ENCODE measurements at regions not wholly inside any gene's neighbourhood (a gene's known extent, or its start where the extent isn't known, plus 50 kb on each side); places are given as distances from the start of the nearest gene placed in this dataset.

DNA sequence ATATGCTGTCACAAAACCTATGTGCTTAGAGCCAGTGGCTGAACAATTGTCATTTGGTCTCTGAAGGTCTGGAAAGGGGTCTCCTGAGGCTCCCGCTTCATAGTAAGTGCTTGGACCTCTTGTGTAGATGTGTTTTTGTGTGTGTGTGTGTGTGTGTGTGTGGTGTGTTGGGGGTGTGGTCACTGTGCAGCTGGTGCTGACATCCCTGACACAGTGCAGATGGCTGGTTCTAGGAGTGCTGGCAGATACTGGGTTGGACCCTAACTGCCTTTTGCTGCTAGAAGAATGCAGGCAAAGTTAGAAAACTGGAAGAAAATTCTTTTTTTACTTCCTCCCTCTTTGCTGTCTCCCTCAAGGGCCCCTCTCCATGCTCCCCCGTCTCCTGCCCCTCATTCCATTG lies 1872.6 kb downstream of the ARAP2 start:
- no peaks in the 10 kb centered on the region for H3K23me2 ChIP-seq (ENCODE audit: insufficient read length, low read depth, low read length, poor library complexity, severe bottlenecking)

More for the DNA sequence above, 1872.6 kb downstream of the ARAP2 start:
- Histone ChIP-seq H2BK5ac (ENCODE audit: insufficient read length, low read length) (no peak overlapping the region), H3K9ac (ENCODE audit: extremely low read depth, insufficient read length, low read length) (no peak overlapping the region), H4K91ac (ENCODE audit: insufficient read length, low read depth, low read length) (no peak overlapping the region), H3K4me2 (ENCODE audit: insufficient read depth, insufficient read length, low read length) (no peak overlapping the region), H4K20me1 (ENCODE audit: control insufficient read depth, insufficient read depth, insufficient read length) (no peaks in the 10 kb centered on the region), H2BK15ac (ENCODE audit: low read depth, low read length) (no peak overlapping the region), H2BK12ac (ENCODE audit: insufficient read length, low read depth, low read length) (no peak overlapping the region), H2BK20ac (ENCODE audit: low read depth, low read length, poor library complexity, severe bottlenecking) (no peak overlapping the region), H3K4me1 (ENCODE audit: insufficient read depth, low read length) (no peaks in the 10 kb centered on the region), H3K9me3 (ENCODE audit: control insufficient read depth, low read depth, low read length) (no peaks in the 10 kb centered on the region), H3K27me3 (ENCODE audit: insufficient read depth, low read length) (no peaks in the 10 kb centered on the region), H3K79me2 (ENCODE audit: insufficient read depth, low read length) (no peaks in the 10 kb centered on the region), H2AFZ (ENCODE audit: low read length) (no peak overlapping the region), H3K27ac (ENCODE audit: insufficient read length, low read depth, low read length) (no peak overlapping the region), H3K4ac (ENCODE audit: low read depth, low read length) (no peak overlapping the region), H3K18ac (ENCODE audit: insufficient read length, low read depth, low read length) (no peak overlapping the region), H3K23ac (ENCODE audit: insufficient read length, low read depth, low read length) (no peak overlapping the region), H3K14ac (ENCODE audit: insufficient read depth, low read length) (no peak overlapping the region), H2BK120ac (ENCODE audit: low read depth, low read length, poor library complexity, severe bottlenecking) (no peak overlapping the region), H3K79me1 (ENCODE audit: insufficient read depth, low read depth, low read length, poor library complexity, severe bottlenecking) (no peaks in the 10 kb centered on the region), H4K5ac (ENCODE audit: insufficient read length, low read depth, low read length) (no peak overlapping the region), H2AK5ac (ENCODE audit: insufficient read length, low read length) (no peak overlapping the region), H3T11ph (ENCODE audit: low read length) (no peak overlapping the region), H3K56ac (ENCODE audit: insufficient read length, low read depth, low read length) (no peak overlapping the region), H4K8ac (replicated peaks; ENCODE audit: insufficient read length, low read depth, low read length) (no peak overlapping the region)
- no peaks in the 10 kb centered on the region; a peak in 1 of 5 replicates for H3K9me3 Mint-ChIP-seq
- no peaks in the 10 kb centered on the region for H3K27me3 Mint-ChIP-seq (ENCODE audit: low read depth)
- peak overlapping the region in 1 of 3 experiments; percentile 87; a peak in 1 of 7 replicates for H3K27ac Mint-ChIP-seq
- TF ChIP-seq, protein P1, sequence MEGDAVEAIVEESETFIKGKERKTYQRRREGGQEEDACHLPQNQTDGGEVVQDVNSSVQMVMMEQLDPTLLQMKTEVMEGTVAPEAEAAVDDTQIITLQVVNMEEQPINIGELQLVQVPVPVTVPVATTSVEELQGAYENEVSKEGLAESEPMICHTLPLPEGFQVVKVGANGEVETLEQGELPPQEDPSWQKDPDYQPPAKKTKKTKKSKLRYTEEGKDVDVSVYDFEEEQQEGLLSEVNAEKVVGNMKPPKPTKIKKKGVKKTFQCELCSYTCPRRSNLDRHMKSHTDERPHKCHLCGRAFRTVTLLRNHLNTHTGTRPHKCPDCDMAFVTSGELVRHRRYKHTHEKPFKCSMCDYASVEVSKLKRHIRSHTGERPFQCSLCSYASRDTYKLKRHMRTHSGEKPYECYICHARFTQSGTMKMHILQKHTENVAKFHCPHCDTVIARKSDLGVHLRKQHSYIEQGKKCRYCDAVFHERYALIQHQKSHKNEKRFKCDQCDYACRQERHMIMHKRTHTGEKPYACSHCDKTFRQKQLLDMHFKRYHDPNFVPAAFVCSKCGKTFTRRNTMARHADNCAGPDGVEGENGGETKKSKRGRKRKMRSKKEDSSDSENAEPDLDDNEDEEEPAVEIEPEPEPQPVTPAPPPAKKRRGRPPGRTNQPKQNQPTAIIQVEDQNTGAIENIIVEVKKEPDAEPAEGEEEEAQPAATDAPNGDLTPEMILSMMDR (conservative IDR thresholded peaks at IDR 0.05) = no peak
- H3K4me1 Mint-ChIP-seq = 0 out of 4 replicates have a peak, but pooled peaks cover 0 to 2% of the 10 kb centered on the region in 2 experiments
- WGBS (ENCODE audit: extremely low coverage, insufficient read length, low lambda C conversion rate) = no CpG with 5 or more reads among the region's 2 CpGs
- no peaks in the 10 kb centered on the region for H3K36me3 Mint-ChIP-seq (ENCODE audit: insufficient read depth in 1 of 3, low read depth in 3 of 3)
- no peak overlapping the region for H3K4me3 Mint-ChIP-seq
- no peak for DNase-seq

Measured in H9 (cell line).